PC-3 (cell line): ENCODE measurements at regions not wholly inside any gene's neighbourhood (a gene's known extent, or its start where the extent isn't known, plus 50 kb on each side); places are given as distances from the start of the nearest gene placed in this dataset.

Experiments
- CTCF ChIP-seq: fragments of 300-600 bp; sonication (generic); conservative IDR thresholded peaks from 2 replicates; pipeline ENCODE4 v1.5.1; 2017; ENCODE audit warnings: antibody characterized with exemption, low read depth, mild to moderate bottlenecking, low read length
- EZH2 ChIP-seq: fragments of 300-600 bp; sonication (generic); IDR thresholded peaks from one replicate; pipeline ENCODE4 v1.6.1; 2017; ENCODE audit warnings: antibody characterized with exemption, mild to moderate bottlenecking, low read length; ENCODE audit not compliant: unreplicated experiment
- EZH2phosphoT487 ChIP-seq: fragments of 300-600 bp; sonication (generic); IDR thresholded peaks from 2 replicates; pipeline ENCODE4 v1.6.1; 2018; ENCODE audit warnings: mild to moderate bottlenecking, antibody characterized with exemption, low read length, borderline replicate concordance

GRCh38 chr2:21803550-21803949 lies 679.8 kb downstream of the TDRD15 start:
- TF ChIP-seq CTCF (no peak), EZH2 (no peak), EZH2phosphoT487 (no peak)
